GM21447 (cell line): ENCODE measurements at regions not wholly inside any gene's neighbourhood (a gene's known extent, or its start where the extent isn't known, plus 50 kb on each side); places are given as distances from the start of the nearest gene placed in this dataset.
"Not testable (repeated sequence)": the region's sequence is repeated elsewhere in the genome, so short reads cannot be mapped to it uniquely, and the experiment has no call there.

Experiments
- ATAC-seq: cut with Tn5 transposase; IDR thresholded peaks from one replicate; pipeline ENCODE4 v1.9.1; 2021; ENCODE audit not compliant: unreplicated experiment

DNA sequence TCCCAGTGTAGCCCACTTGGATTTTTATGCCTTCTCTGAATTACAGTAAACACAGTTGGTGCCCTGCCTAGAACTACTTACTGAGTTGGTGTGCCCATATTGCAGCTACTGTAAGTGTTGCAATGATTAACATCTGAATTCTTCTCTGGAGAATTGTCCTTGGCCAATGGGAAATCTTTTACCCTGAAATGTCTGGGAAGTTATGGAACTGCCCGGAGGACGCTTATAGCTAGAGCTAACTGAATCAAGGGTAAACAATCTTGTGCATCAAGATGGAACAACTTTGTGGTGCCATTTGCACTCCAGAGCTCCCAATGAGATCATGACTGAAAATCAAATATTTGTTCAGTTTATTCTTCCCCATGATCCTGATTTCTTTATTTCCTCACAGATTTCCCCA, 246.7 kb upstream of the CBLB start:
- ATAC-seq, result no peak

DNA sequence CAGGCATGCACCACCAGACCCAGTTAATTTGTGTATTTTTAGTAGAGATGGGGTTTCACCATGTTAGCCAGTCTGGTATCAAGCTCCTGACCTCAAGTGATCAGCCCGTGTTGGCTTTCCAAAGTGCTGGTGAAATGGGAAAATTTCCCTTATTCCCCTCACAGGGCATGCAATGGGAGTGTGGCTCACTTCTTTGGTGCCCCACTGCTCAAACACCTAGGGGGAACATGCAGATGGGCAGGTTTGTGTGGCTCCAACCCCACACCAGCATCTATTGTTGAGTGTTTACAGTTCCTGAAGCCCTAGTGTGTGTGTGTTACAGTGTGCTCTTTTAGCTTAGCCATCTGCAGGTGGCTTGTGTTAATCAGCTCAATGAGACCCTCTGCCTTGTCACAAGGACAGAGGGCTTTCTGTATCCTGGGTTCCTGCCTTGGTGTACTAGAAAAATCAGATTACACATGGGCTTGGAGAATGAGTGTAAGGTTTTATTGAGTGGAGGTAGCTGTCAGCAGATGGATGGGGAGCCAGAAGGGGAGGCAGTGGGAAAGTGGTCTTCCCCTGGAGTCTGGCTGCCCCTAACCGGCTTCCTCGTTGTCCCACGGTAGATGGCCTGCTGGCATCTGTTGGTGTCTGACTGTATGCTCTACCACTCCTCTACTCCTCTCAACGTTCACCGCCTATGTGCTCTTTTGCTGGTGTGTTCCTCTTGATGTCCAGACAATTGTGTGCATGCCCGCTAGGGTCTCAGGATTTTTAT, 248.1 kb upstream of the CBLB start:
- ATAC-seq, result no peak

DNA sequence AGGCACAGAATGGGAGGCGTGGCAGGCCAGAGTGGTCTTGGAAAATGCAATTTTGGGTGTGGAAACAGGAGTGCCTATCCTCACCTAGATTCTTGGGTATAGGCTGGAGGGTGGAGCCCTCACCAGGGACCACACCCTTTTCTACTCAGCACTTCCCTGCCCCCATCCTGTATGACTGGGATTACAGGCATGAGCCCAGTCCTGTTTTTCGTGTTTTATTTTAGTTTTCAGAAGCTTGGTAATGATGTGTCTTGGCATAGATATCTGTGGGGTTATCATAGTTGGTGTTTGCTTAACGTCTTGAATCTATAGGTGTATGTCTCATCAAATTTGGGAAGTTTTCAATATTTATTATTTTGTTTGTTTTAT, 248.7 kb upstream of the CBLB start:
- ATAC-seq, result no peak

DNA sequence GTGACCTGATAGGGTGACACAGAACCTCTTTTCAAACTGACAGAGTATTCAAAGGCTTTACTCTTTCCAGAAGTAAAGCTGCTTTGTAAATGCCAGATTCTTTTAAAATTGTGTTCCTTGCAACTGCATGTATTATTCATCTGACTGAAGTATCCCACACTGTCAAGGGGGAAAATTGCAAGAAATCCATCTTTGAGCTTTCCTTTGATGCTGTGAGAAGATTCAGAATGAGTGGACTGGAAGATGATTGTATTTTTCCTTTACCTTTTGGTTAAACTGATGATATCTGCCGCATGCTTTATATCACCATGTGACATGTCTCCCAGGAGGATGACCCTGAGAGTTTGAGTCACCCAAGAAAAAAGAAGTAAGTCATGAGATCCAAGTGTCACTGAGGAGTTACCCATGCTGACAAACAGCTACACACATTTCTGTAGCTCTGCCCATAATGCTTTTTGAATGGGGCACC, 250.8 kb upstream of the CBLB start:
- ATAC-seq, result no peak

DNA sequence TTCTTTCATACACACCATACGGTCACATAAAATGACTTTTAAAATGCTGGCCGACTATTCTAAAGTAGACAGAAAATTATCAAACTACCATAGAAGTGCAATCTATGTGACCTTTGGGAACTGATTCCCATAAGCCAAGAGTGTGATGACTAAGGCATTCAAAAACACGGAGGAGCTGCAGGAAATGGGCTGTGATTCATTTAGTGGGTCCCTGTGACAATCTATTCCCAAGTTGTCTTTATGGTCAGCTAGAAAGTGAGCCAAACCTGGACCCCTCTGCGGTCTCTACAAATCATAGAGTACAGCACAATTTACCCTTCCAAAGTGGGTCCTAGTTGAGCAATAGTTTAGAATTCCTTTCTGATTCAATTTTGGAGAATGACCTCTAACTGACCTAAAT, 251.5 kb upstream of the CBLB start:
- ATAC-seq, result no peak

DNA sequence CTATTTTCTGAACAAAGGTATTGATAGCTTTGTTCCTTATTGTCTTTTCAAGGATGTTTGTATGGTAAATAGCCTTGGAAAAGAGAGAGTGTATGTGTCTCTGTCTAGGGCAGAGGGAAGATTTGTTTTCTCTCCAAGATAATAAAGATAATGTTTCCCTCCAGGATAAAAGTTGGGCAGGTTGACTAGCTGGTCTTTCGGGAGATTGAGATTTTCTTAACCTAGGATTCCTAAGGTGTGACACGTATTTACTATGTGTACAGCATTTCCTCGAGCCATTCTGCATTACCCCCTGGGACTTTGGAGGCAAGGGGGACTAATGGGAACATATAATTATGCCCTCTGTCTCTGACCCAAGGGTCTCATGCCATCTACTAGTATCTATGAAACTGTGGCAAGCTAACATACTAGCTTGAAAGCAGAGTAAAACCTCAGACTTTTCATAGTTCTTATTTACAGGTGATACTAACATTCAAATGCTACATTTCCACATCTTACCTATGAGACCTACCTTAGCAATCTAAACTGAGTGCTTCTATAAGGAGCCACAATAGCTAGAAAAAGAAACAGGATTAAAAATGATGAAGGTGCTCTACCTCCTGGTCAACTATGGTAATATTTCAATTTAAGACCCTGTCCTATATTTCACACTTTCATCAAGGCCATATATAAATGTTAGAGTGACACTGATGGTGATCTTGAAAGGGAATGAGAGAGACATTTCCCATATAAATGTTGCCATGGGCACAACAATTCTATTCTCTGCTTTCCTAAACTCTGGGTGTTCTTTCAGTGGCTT, 252.9 kb upstream of the CBLB start:
- no peak for ATAC-seq

DNA sequence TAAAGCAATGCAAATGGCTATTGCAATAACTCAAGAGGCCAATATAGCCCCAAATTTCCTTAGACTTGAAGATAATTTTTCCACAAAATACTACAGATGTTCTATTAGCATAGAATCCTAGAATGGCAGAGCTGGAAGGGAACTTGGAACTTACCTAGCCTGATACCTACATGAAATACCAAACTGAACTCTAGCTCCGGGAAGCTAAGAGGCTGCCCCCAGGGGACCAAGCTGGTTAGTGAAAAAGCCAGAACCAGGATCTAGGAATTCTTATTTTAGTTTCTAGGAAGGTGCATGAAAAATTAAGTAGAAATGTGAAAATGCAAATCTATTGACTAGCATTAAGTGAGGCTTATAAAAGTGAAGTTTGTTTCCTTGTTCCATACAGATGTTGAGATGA, 256.0 kb upstream of the CBLB start:
- no peak for ATAC-seq

DNA sequence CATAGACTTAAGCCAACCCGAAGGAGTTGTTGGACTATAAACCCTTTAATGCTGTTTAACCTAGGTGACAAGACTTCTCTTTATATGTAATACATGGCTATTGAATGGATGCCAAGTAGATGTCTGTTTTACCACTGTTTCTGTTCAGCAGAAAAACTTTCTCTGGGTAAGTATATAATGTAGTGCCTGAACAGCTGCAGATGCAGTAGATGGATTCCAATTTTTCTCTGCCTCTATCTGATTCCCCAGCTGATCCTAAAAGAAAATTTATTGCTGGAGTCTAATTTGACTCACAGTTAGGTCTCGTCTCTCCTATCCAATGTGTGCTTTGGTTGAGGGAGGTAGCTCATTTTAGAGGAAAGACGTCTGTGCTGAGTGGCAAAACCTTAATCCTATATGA, 256.5 kb upstream of the CBLB start:
- ATAC-seq, result no peak

DNA sequence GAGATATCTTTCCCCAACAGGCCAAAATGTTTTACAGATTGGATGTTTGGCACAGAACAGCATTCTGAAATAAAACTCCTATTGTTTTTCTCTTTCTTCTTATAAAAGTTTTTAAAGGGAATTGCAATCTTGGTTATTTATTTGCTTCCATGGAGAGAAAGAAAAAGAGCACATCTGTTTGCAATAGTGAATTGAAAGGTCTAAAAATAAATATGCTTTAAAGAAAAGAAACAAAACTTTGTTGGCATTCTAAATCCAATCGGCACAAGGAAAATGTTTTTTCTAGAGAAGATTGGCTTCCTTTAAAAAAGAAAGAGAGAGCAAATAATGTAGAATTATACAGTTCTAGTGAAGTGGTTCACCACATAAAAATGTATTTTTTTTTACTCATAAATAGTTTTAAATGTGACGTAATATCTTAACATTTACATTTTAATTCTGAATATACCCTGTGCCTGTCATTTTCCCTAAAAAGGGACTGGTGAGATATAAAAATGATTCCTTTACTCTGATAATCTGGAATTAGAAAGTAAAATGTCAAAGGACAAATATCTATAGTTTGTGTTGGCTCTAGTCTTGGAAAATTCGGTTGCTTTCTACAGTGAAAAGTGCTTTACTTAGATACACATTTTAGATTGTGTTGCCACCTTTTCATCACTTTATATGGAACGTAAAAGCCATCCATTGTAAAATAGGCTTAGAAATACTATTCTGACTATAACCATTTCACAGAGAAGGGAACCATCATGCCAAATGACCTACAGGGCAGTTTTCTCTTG, 257.4 kb upstream of the CBLB start:
- no peak for ATAC-seq

DNA sequence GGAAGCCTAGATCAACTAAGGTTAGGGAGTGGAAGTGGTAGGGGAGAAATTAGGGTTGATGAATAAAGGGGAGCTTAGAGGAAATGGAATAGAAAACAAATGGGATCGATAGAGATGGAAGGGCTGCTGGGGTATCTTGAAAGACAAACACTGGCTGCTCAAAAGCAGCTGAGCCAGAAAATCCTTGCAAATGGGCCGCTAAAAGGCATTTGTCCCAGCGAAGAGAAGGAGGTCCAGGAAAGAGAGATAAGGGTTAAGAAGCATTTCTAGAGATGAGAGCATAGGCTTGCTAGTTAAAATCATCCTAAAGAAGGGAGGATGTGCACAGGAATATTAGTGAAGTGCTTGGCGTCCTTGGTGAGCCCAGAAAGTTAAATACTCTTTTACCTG, 258.0 kb upstream of the CBLB start:
- ATAC-seq, result no peak

DNA sequence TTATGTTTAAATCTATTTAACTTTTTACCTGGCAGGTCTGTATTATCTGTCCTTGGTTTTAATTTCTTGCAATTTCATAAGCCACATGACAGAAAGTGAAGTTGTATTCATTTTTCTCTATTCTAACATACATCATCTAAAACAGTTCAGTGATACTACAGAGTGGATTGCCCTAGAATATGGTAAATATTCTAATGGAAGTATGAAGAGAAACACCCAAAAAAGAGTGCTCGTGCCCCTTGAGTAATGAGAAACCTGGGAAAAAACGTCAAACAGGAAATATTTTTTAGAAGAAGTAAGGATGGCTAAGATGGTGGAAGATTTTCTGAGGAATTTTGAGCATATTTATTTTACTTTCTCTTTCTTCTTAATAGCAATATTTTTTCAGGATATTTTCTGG, 261.1 kb upstream of the CBLB start:
- no peak for ATAC-seq

DNA sequence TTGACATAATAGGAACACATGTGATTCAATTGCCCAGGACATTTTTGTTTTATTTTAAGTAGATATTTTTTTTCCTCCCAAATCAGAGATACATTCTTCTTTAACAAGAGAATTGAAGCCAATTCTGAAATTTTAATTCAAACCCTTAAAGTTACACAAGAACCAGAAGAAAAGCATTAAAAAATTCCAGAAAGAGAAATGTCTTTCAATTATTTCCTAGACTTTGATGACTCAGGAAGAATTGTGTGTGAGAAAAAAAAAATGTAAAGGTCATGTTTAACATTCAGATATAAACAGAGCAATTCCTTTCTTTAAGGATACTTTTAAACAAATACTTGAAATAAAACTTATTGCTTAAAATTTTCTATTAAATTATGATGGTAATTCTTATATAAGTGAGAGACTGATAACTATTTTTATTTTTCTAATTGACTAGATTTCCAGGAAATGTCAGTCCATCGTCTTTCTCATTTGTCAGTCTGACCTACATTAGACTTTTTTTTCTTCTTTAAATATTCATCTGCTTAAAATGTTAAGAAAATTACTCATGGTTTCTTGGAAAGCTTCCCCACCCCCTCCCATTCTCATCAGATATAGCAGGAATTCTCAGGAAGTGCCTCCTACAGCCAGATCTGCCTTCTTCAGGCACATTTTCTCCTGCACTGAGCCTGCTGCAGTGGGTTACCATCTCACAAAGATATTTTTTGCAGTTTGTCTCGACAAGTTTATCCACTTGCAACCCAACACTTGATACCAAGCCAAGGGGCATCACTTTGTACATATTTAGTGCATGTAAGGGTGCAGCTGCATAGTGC, 261.8 kb upstream of the CBLB start:
- no peak for ATAC-seq

DNA sequence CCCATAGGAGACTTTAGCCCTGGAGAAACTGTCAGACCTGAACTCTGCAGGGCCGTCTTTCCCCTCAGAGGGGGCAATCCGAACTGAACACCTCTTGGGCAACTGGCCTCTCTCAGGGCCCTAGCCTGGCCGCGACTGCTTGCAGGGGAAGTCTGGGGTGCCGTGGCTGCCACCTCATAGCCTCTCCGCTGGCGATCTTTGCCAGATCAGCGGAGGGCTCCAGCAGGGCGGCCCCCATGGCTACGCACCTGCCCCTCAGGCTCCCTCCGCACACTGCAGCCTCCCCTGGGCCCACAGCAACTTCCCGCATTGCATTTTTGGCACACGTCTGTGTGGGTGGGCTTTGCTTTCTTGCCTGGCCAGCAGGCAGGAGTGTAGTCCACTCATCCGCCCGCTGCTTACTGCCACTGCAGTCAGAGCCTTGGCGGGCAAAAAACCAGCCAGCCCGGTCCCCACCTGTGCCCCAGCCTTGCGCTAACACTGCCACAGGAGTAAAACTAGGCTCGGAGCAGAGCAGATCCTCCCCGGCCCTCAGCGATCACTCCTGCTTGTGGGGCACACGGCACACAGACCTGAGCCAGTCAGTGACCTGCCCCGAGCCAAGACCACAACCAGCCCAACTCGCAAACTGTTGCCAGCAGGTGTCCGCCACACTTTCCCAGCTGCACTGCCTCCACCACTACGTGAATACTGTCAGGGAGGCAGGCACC, 266.8 kb upstream of the CBLB start:
- ATAC-seq, result no peak

DNA sequence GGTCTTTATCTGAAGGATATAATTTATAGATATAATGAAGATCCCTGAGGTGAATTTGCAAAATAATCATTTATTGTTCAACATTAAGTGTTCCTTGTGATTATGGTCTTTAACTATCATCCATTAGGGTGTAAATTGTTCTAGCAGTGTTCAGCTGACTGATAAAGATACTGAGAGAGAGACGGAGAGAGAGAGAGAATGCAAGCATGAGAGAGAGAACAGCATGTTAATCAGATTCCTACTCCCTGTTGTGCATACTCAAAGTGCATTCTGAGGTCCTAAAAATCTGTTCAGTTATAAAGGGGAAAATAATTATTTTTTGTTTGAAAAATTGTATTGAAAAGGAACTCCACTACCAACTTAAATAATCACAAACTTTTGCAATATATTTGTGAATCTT, 271.0 kb upstream of the CBLB start:
- no peak for ATAC-seq

DNA sequence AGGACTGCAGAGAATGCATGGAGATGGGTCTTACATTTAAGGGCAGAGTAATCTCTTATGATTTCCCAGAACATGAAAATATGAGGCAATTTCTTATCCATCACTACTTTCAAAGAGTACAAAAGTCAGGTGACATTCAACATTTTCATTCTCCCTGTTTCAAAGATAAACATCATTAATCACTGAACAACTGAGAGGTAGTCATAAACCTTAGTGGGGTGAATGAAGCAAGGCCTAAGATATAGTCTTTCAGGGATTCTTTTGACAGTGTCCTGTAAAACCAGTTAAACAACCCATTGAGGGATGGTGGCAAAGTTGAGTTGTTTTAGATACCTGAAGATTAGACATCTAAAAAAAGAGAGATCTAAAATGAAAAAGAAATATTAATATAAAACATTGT, 271.6 kb upstream of the CBLB start:
- no peak for ATAC-seq

DNA sequence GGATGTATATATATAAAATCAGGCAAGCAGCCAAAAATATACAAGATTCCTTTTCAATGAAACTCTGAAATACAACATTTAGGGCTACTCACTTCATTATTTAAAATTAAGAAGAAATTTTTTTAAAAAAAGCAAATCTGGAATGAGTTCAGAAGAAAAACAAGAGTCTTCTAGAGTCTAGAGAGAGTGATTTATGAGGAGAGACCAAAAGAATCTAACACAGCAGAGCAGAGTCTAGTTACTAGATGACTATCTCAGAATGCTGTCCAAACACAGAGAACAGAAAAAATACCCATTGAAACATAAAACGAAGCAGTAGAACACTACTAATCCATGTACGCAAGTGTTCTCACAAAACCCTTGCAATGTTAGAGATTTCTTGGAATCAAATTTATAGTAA, 275.2 kb upstream of the CBLB start:
- ATAC-seq, result no peak

DNA sequence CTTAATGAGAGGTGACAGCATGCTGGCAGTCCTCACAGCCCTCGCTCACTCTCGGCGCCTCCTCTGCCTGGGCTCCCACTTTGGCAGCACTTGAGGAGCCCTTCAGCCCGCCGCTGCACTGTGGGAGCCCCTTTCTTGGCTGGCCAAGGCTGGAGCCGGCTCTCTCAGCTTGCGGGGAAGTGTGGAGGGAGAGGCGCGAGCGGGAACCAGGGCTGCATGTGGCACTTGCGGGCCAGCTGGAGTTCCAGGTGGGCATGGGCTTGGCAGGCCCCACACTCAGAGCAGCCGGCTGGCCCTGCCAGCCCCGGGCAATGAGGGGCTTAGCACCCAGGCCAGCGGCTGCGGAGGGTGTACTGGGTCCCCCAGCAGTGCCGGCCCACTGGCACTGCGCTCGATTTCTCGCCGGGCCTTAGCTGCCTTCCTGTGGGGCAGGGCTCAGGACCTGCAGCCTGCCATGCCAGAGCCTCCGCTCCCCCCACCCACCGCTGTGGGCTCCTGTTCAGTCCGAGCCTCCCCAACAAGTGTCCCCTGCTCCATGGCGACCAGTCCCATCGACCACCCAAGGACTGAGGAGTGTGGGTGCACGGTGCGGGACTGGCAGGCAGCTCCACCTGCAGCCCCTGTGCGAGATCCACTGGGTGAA, 279.7 kb upstream of the CBLB start:
- ATAC-seq, result not testable (repeated sequence)

DNA sequence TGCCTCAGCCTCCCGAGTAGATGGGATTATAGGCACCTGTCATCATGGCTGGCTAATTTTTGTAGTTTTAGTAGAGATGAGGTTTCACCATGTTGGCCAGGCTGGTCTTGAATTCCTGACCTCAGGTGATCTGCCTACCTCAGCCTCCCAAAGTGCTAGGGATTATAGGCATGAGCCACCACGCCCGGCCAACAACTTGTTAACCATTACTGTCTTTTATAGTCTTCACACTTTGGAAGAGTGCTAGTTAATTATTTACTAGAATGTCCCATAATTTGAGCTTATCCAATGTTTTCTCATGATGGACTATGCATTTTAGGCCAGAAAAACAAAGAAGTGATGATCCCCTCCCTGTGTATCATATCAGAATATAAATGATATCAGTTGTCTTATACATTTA, 288.6 kb upstream of the CBLB start:
- no peak for ATAC-seq

DNA sequence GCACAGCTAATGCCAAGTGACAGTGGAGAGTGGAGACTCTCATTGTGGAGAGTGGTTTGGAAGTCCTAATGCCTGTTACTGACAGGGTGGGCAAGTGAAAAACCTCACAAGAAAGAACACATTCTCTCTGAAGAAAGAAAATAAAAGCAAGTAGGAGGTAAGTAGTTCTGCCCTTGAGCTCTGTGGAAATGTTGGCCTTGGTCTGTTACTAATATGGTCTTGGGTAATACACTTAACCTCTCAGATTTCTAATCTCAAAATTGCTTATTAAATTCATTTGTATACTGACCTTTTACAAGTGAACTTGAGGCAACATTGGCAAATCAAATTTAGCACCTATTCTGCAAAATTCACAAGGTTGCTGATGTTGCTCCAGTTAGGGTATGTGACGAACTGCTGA, 291.6 kb upstream of the CBLB start:
- ATAC-seq, result no peak

DNA sequence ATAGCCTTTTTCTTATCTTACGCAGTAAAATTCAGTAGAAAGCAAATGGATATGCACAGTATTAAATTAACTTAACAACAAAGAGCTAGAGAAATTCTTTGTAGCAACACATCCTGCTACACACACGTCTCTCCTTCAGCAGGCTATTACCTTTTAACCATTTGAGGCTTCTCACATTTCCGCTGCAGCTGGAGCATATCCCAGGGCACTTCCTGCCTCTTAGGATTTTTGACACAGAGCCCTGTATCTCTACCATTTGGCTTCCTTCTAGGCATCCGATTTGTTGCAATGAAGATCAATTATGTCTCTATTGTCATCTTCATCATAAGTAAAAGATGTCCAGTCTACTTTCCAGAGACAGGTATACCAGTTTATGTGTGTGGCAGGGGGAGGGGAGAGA, 292.4 kb upstream of the CBLB start:
- ATAC-seq, result no peak
